GM23338 (cell line): ENCODE measurements at regions not wholly inside any gene's neighbourhood (a gene's known extent, or its start where the extent isn't known, plus 50 kb on each side); places are given as distances from the start of the nearest gene placed in this dataset.

Experiments used
- ATAC-seq: fragments of 200-7000 bp; cut with Tn5 transposase; 3 replicates; pipeline ENCODE4 v1.9.1; 2020
- DNase-seq: peaks from one replicate; pipeline ENCODE4 v3.0.0-alpha.2; 2015; ENCODE audit warnings: low spot score
- H2AFZ ChIP-seq: fragments of 200-600 bp; sonication (generic); 2 replicates; pipeline ENCODE4 v1.8.0; 2016; ENCODE audit warnings: antibody characterized with exemption, mild to moderate bottlenecking, moderate library complexity
- H3F3A ChIP-seq: fragments of 200-600 bp; sonication (generic); replicated peaks from 2 replicates; pipeline ENCODE4 v1.8.0; 2017; ENCODE audit warnings: antibody characterized with exemption, mixed run types, low read depth
- H3K27ac ChIP-seq: fragments of 200-600 bp; sonication (generic); 2 replicates; pipeline ENCODE4 v1.6.1; 2016; ENCODE audit warnings: low read depth
- H3K27me3 ChIP-seq: fragments of 200-600 bp; sonication (generic); 2 replicates; pipeline ENCODE4 v1.8.0; 2016; ENCODE audit warnings: mild to moderate bottlenecking, mixed run types, moderate library complexity; ENCODE audit not compliant: insufficient read depth
- H3K36me3 ChIP-seq: fragments of 200-600 bp; sonication (generic); 2 replicates; pipeline ENCODE4 v1.8.0; 2016; ENCODE audit warnings: mild to moderate bottlenecking; ENCODE audit not compliant: insufficient read depth
- H3K4me1 ChIP-seq: fragments of 200-600 bp; sonication (generic); 2 replicates; pipeline ENCODE4 v1.8.0; 2016; ENCODE audit warnings: mild to moderate bottlenecking, moderate library complexity; ENCODE audit not compliant: insufficient read depth
- H3K4me2 ChIP-seq: fragments of 200-600 bp; sonication (generic); 2 replicates; pipeline ENCODE4 v1.7.1; 2017; ENCODE audit warnings: mixed run types
- H3K4me3 ChIP-seq: fragments of 200-600 bp; sonication (generic); 2 replicates; pipeline ENCODE4 v1.6.1; 2016; ENCODE audit warnings: mixed run types
- H3K79me2 ChIP-seq: fragments of 200-600 bp; sonication (generic); replicated peaks from 2 replicates; pipeline ENCODE4 v1.8.0; 2017; ENCODE audit warnings: mild to moderate bottlenecking; ENCODE audit not compliant: insufficient read depth
- H3K9me2 ChIP-seq: fragments of 200-600 bp; sonication (generic); 2 replicates; pipeline ENCODE4 v1.8.0; 2017; ENCODE audit not compliant: insufficient read depth
- H4K20me1 ChIP-seq: fragments of 200-600 bp; sonication (generic); replicated peaks from 2 replicates; pipeline ENCODE4 v1.8.0; 2017; ENCODE audit warnings: mild to moderate bottlenecking; ENCODE audit not compliant: insufficient read depth
- H3K27ac Mint-ChIP-seq: 2 replicates; pipeline ENCODE4 v1.8.0; 2020; ENCODE audit warnings: inconsistent platforms, mild to moderate bottlenecking, moderate library complexity, mixed read lengths
- H3K27me3 Mint-ChIP-seq: 3 replicates; pipeline ENCODE4 v1.8.0; 2022; ENCODE audit warnings: low read depth, mild to moderate bottlenecking, moderate library complexity, mixed read lengths, inconsistent platforms; ENCODE audit not compliant: insufficient read depth, poor library complexity
- H3K36me3 Mint-ChIP-seq: 3 replicates; pipeline ENCODE4 v1.8.0; 2021; ENCODE audit warnings: low read depth, mild to moderate bottlenecking, inconsistent platforms, moderate library complexity, mixed read lengths
- H3K4me1 Mint-ChIP-seq: 3 replicates; pipeline ENCODE4 v1.8.0; 2020; ENCODE audit warnings: mild to moderate bottlenecking, inconsistent platforms, mixed read lengths
- H3K4me3 Mint-ChIP-seq: 3 replicates; pipeline ENCODE4 v1.8.0; 2021; ENCODE audit warnings: moderate library complexity, mild to moderate bottlenecking, inconsistent platforms, mixed read lengths
- H3K9me3 Mint-ChIP-seq: 3 replicates; pipeline ENCODE4 v1.8.0; 2020; ENCODE audit warnings: moderate library complexity, mild to moderate bottlenecking, inconsistent platforms, mixed read lengths
- CREB1 ChIP-seq: fragments of 250-450 bp; sonication (Bioruptor Pico); IDR thresholded peaks from 2 replicates; pipeline ENCODE4 v1.5.0; 2020; ENCODE audit warnings: low read depth, mild to moderate bottlenecking, moderate library complexity
- CTCF ChIP-seq, 2 experiments: fragments of 200-600 bp in 1 of 2; sonication (generic) in 1 of 2; conservative IDR thresholded peaks; 2 replicates each; pipeline versions ENCODE4 v1.5.1 to v1.6.1; 2016 to 2017; ENCODE audit warnings: antibody characterized with exemption in 2 of 2, low read depth in 2 of 2, mild to moderate bottlenecking in 2 of 2, moderate library complexity in 1 of 2
- ETS1 ChIP-seq: IDR thresholded peaks from 2 replicates; pipeline ENCODE4 v1.6.1; 2016; ENCODE audit warnings: antibody characterized with exemption
- EZH2 ChIP-seq: fragments of 200-600 bp; sonication (generic); IDR thresholded peaks from one replicate; pipeline ENCODE4 v1.8.0; 2017; ENCODE audit warnings: antibody characterized with exemption, mild to moderate bottlenecking, low read depth; ENCODE audit not compliant: unreplicated experiment
- EZH2phosphoT487 ChIP-seq: fragments of 200-600 bp; sonication (generic); IDR thresholded peaks from one replicate; pipeline ENCODE4 v1.8.1; 2018; ENCODE audit warnings: antibody characterized with exemption; ENCODE audit not compliant: unreplicated experiment
- JUNB ChIP-seq: IDR thresholded peaks from one replicate; pipeline ENCODE4 v1.6.1; 2016; ENCODE audit warnings: antibody characterized with exemption; ENCODE audit not compliant: unreplicated experiment
- POLR2AphosphoS5 ChIP-seq: IDR thresholded peaks from 2 replicates; pipeline ENCODE4 v1.6.1; 2016; ENCODE audit warnings: antibody characterized with exemption, low read depth
- REST ChIP-seq: IDR thresholded peaks from one replicate; pipeline ENCODE4 v1.6.1; 2018; ENCODE audit warnings: antibody characterized with exemption; ENCODE audit not compliant: unreplicated experiment
- STAT1 ChIP-seq: IDR thresholded peaks from one replicate; pipeline ENCODE4 v1.6.1; 2016; ENCODE audit warnings: antibody characterized with exemption; ENCODE audit not compliant: unreplicated experiment
- ZNF114 ChIP-seq: fragments of 250-450 bp; sonication (Bioruptor Pico); IDR thresholded peaks from 2 replicates; pipeline ENCODE4 v1.5.0; 2020; ENCODE audit warnings: mild to moderate bottlenecking, moderate library complexity
- ZNF331 ChIP-seq: fragments of 250-450 bp; sonication (Bioruptor Pico); IDR thresholded peaks from 2 replicates; pipeline ENCODE4 v1.5.0; 2020; ENCODE audit warnings: low read depth, mild to moderate bottlenecking, moderate library complexity
- ZNF462 ChIP-seq: fragments of 250-450 bp; sonication (Bioruptor Pico); IDR thresholded peaks from 2 replicates; pipeline ENCODE4 v1.5.0; 2020; ENCODE audit warnings: mild to moderate bottlenecking, moderate library complexity

- TF ChIP-seq ZNF462 (CRISPR knock-in tag), result no peak
- no peak for TF ChIP-seq CREB1 (CRISPR knock-in tag)
- TF ChIP-seq STAT1, result no peak
- TF ChIP-seq ZNF114, result no peak
Observed at GRCh38 chr5:125229556-125229955, 483.1 kb upstream of the ZNF608 start (continued).

- Histone ChIP-seq H3K27me3 (no peaks in the 10 kb centered on the region), H3F3A (no peaks in the 10 kb centered on the region), H2AFZ (no peak overlapping the region), H3K4me1 (peaks cover 31% of the 10 kb centered on the region), H3K4me2 (no peak overlapping the region), H3K27ac (no peak overlapping the region), H3K36me3 (no peaks in the 10 kb centered on the region), H3K79me2 (no peaks in the 10 kb centered on the region), H3K9me2 (no peaks in the 10 kb centered on the region), H4K20me1 (no peaks in the 10 kb centered on the region), H3K4me3 (no peak overlapping the region)
- no peak overlapping the region for H3K27ac Mint-ChIP-seq
- H3K27me3 Mint-ChIP-seq, result peaks cover 3% of the 10 kb centered on the region
- TF ChIP-seq EZH2, result no peak
- no peak for TF ChIP-seq JUNB
- TF ChIP-seq STAT1, result no peak
- no peak for TF ChIP-seq ZNF331 (CRISPR knock-in tag)
- TF ChIP-seq CTCF (conservative IDR thresholded peaks at IDR 0.05; ENCODE audit: low read depth in 2 of 2), result no peak
- no peak for TF ChIP-seq ZNF114
- no peak for TF ChIP-seq EZH2phosphoT487
- TF ChIP-seq REST, result no peak
- no peak for TF ChIP-seq ETS1
- TF ChIP-seq POLR2AphosphoS5, result no peak
- TF ChIP-seq CREB1 (CRISPR knock-in tag), result no peak
- H3K4me3 Mint-ChIP-seq, result no peak overlapping the region
- H3K36me3 Mint-ChIP-seq, result peaks cover under 1% of the 10 kb centered on the region; the same call in 1 of the 3 replicates
- H3K4me1 Mint-ChIP-seq, result peaks cover 28% of the 10 kb centered on the region
- ATAC-seq (no peak), DNase-seq (no peak)
- H3K9me3 Mint-ChIP-seq, result peaks cover 3% of the 10 kb centered on the region; the same call in 1 of the 3 replicates
Observed at GRCh38 chr5:125232779-125233230, 486.4 kb upstream of the ZNF608 start.
